ENCODE measurements at regions not wholly inside any gene's neighbourhood (a gene's known extent, or its start where the extent isn't known, plus 50 kb on each side); places are given as distances from the start of the nearest gene placed in this dataset.
A peak's percentile ranks its signal among the peaks of the same experiment; 100 is the strongest.
"Not testable (repeated sequence)": the region's sequence is repeated elsewhere in the genome, so short reads cannot be mapped to it uniquely, and the experiment has no call there.

DNA sequence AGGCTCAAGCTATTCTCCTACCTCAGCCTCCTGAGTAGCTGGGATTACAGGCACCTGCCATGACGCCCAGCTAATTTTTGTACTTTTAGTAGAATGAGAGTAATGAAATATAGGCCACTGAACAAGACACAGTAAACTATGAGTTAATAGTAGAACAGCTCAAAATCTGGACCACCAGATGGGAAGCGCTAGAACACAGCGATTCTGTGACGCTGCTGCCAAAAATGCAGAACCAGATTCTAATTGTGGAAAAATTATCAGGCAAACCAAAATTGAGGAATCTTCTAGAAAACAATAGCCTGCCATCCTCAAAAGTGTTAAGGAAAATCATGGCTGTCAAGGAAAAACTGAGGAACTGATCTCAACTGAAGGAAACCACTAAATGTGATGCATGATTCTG, 111.4 kb upstream of the TIAM1 start:
- no peak for DNase-seq (ENCODE audit: low read depth)

GRCh38 chr21:31450980-31451379, 106.9 kb upstream of the TIAM1 start:
- no peak for DNase-seq (ENCODE audit: low read depth)

GRCh38 chr21:31449921-31450535, 106.0 kb upstream of the TIAM1 start:
- no peak for DNase-seq (ENCODE audit: low read depth)

GRCh38 chr21:31448496-31448895, 104.4 kb upstream of the TIAM1 start:
- DNase-seq (ENCODE audit: low read depth), result no peak

GRCh38 chr21:31447505-31447904, 103.4 kb upstream of the TIAM1 start:
- no peak for DNase-seq (ENCODE audit: low read depth)

DNA sequence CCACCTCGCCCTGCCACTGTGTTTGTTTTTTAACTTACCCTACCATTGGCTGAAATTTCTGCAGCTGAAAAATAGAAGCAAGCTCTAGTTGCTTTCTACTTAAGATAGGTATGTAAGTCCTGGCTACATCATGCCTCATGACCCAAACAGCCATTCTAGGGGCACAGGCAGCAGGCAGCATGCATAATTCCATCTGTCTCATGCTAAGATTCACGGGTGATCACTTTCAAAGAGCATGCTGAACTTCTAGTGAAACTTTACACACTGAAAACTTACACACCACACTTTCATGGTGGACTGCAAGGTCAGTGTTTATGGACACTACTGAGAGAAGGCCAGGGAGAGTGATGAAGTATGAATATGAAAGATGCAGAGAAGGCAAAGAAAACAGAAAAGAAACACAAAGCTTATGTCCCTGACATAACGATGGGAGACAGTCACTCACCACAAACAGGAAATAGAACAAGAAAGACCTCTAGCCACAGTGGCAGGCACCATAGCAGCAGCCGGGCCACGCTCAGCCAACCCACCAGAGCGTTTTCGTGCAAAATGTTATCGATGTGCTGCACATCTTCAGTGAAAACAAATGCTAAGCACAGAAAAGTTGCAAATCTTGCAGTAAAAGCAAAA, 102.3 kb upstream of the TIAM1 start:
- DNase-seq (ENCODE audit: low read depth), result no peak

- no peak for DNase-seq (ENCODE audit: low read depth)
These were observed 101.1 kb upstream of the TIAM1 start for GRCh38 chr21:31445137-31445536.

- DNase-seq (ENCODE audit: low read depth), result no peak
These were observed 99.9 kb upstream of the TIAM1 start for GRCh38 chr21:31443736-31444521.

DNA sequence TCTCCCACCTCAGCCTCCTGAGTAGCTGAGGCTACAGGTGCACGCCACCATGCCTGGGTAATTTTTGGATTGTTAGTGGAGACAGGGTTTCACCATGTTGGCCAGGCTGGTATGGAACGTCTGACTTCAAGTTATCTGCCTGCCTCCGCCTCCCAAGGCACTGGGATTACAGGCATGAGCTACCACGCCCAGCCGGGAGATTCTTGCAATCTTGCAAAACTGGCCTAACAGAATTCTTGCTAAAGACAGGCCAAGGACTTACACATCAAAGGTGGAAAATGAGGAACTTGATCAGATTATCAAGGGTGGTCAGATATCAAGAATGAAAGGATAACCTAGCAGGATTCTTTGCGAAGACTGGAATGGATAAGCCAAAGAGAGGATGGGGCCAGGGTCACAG, 98.3 kb upstream of the TIAM1 start:
- DNase-seq (ENCODE audit: low read depth), result no peak

- DNase-seq (ENCODE audit: low read depth), result no peak
These were observed 85.4 kb upstream of the TIAM1 start for GRCh38 chr21:31429506-31429905.

GRCh38 chr21:31426235-31426797, 82.3 kb upstream of the TIAM1 start:
- DNase-seq (ENCODE audit: low read depth), result no peak

- no peak for DNase-seq (ENCODE audit: low read depth)
These were observed 81.1 kb upstream of the TIAM1 start for GRCh38 chr21:31425138-31425537.

GRCh38 chr21:31424058-31424457, 80.0 kb upstream of the TIAM1 start:
- DNase-seq (ENCODE audit: low read depth), result no peak

DNA sequence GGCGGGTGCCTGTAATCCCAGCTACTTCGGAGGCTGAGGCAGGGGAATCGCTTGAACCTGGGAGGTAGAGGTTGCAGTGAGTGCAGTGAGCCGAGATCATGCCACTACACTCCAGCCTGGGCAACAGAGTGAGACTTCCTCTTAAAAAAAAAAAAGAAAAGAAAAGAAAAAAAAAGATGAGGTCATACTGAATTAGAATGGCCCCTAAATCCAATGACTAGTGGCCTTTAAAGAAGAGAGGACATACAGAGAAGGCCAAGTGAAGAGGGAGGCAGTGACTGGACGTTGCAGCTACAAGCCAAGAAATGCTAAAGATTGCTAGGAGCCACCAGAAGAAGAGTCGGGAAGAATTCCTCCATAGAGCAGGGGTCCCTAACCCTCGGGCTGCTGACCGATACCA, 76.9 kb upstream of the TIAM1 start:
- DNase-seq (ENCODE audit: low read depth), result no peak

DNA sequence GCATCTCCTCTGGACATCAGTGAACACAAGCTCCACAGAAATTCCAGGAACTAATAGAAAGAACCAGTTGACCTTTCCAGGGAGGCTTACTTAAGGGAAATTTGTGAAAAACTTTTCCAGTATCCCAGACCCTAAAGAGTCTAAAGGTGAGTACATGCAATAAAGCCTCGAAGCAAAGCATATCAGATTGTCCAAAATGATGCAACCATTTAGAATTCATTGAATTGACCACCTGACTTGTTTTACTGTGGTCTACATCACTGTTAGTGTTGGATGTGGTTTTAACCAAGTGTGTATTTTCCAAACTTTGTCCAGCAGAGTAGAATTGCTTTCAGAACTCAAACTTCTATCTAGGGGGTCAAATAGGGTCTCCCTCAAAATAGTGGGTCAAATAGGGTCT, 76.3 kb upstream of the TIAM1 start:
- no peak for DNase-seq (ENCODE audit: low read depth)

DNA sequence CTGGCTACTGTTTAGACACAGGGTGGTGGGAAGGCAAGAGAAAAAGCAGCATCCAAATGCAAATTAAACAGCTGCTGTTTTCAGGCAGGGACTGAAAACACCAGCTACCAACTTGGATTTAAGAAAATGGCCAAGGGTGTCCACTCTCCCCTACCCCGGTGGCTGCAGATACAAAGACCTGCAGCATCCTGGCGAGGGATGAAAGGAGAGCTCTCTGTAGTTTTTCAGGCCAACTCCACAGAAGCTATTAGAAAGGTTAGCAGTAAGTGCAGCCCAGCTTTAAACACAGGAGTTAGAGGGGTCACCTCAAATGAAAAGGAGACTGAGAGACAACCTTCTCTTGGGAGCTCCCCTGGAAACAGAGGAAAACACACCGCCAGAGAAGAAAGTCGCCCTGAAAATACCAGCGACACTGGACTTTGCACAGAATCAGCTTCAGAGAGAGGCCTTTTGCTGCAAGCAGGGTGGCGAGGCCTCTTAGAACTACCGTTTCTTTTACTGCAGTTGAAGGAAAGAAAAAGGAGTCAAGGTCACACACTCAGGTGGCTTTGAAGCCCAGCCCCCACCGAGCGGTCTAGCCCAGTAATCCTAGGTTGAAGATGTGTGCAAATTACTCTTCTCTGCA, 74.4 kb upstream of the TIAM1 start:
- DNase-seq (ENCODE audit: low read depth), result no peak

GRCh38 chr21:31417214-31417613, 73.2 kb upstream of the TIAM1 start:
- DNase-seq (ENCODE audit: low read depth), result not testable (repeated sequence)

GRCh38 chr21:31416465-31416864, 72.4 kb upstream of the TIAM1 start:
- peak; percentile 9 for DNase-seq (ENCODE audit: low read depth)

- DNase-seq (ENCODE audit: low read depth), result no peak
These were observed 70.4 kb upstream of the TIAM1 start for GRCh38 chr21:31414263-31415000.

GRCh38 chr21:31413698-31414097, 69.6 kb upstream of the TIAM1 start:
- no peak for DNase-seq (ENCODE audit: low read depth)

DNA sequence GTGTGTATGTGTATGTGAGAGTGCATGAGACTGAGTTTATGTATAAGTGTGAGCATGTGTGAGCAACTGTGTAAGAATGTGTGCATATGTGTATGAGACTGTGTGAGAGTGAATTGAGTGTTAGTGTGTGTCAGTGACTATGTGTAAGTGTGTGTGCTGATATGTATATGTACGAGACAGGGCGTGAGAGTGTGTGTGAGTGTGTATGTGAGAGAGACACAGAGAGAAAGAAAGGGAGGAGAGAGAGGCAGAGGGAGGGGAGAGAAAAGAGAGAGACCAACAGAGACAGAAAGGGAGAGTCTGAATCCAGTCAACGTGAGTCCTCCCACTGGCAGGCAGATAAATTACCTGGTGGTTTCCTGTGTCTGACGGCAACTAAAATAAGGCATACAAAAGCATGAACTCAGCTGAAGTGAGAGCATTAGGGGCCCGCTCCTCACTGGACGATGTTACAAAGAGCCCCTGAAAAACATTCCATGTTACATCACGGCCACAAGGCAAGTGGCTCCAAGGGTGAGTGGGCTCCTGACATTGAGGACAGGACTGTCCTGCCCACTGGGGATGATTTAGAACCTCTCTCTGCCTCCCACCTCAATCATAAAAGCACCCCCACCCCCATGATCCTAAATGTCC, 66.6 kb upstream of the TIAM1 start:
- DNase-seq (ENCODE audit: low read depth), result no peak
